IMR-90 (cell line): ENCODE measurements at regions not wholly inside any gene's neighbourhood (a gene's known extent, or its start where the extent isn't known, plus 50 kb on each side); places are given as distances from the start of the nearest gene placed in this dataset.
A peak's percentile ranks its signal among the peaks of the same experiment; 100 is the strongest.

Experiments
- ATAC-seq: fragments of 200-7000 bp; cut with Tn5 transposase; 2 replicates; pipeline ENCODE4 v1.9.1; 2020; ENCODE audit warnings: low read depth, mild to moderate bottlenecking, moderate library complexity
- BruUV-seq: library from RNA; stranded (reverse); fragments of 400-500 nt; replicated peaks from 2 replicates; lab custom pipeline; 2021; lab: Mats Ljungman, UMichigan
- CTCF ChIA-PET: fragments of 300-600 bp; formaldehyde crosslinking; extraction: SDS; loops from one replicate; lab custom pipeline; 2021; ENCODE audit warnings: antibody characterized with exemption; lab: Yijun Ruan, JAX
- POLR2A ChIA-PET: fragments of 300-600 bp; sonication (Branson Sonifier 250); formaldehyde crosslinking; loops from one replicate; lab custom pipeline; 2022; ENCODE audit warnings: antibody characterized with exemption; ENCODE audit not compliant: unreplicated experiment; lab: Charles Lee
- DNase-seq: peaks from one replicate; pipeline ENCODE4 v3.0.0; 2013
- H2AFZ ChIP-seq: replicated peaks from 2 replicates; pipeline ENCODE3; 2013; ENCODE audit warnings: low read length, mild to moderate bottlenecking; ENCODE audit not compliant: poor library complexity
- H2AK5ac ChIP-seq: 2 replicates; pipeline ENCODE4 v1.6.1; 2013; ENCODE audit warnings: low read depth, low read length, inconsistent platforms
- H2AK9ac ChIP-seq: replicated peaks from 2 replicates; pipeline ENCODE3; 2013; ENCODE audit warnings: mild to moderate bottlenecking, low read depth, low read length, moderate library complexity; ENCODE audit not compliant: poor library complexity
- H2BK120ac ChIP-seq: 2 replicates; pipeline ENCODE4 v1.6.1; 2013; ENCODE audit warnings: low read depth, low read length, inconsistent platforms
- H2BK15ac ChIP-seq: 3 replicates; pipeline ENCODE4 v1.6.1; 2013; ENCODE audit warnings: low read depth, low read length, inconsistent platforms
- H2BK20ac ChIP-seq: 2 replicates; pipeline ENCODE4 v1.6.1; 2013; ENCODE audit warnings: low read depth, mild to moderate bottlenecking, inconsistent platforms, low read length, moderate library complexity
- H2BK5ac ChIP-seq: 2 replicates; pipeline ENCODE4 v1.6.1; 2013; ENCODE audit warnings: mild to moderate bottlenecking, low read depth, low read length, inconsistent platforms; ENCODE audit not compliant: poor library complexity, severe bottlenecking
- H3K14ac ChIP-seq: replicated peaks from 2 replicates; pipeline ENCODE4 v1.6.1; 2013; ENCODE audit warnings: low read depth, low read length, inconsistent platforms
- H3K18ac ChIP-seq: 2 replicates; pipeline ENCODE4 v1.6.1; 2013; ENCODE audit warnings: low read depth, low read length, control low read depth
- H3K23ac ChIP-seq: 2 replicates; pipeline ENCODE4 v1.6.1; 2013; ENCODE audit warnings: low read depth, low read length, inconsistent platforms
- H3K27ac ChIP-seq: 2 replicates; pipeline ENCODE4 v1.5.1; 2013; ENCODE audit warnings: mild to moderate bottlenecking, control low read depth, low read length; ENCODE audit not compliant: insufficient read depth
- H3K27me3 ChIP-seq: 2 replicates; pipeline ENCODE4 v1.6.1; 2013; ENCODE audit warnings: low read length; ENCODE audit not compliant: control insufficient read depth, insufficient read depth
- H3K36me3 ChIP-seq: 2 replicates; pipeline ENCODE4 v1.6.1; 2013; ENCODE audit warnings: low read length, mixed read lengths; ENCODE audit not compliant: control insufficient read depth, insufficient read depth
- H3K4ac ChIP-seq: 2 replicates; pipeline ENCODE4 v1.6.1; 2013; ENCODE audit warnings: low read depth, low read length, inconsistent platforms
- H3K4me1 ChIP-seq: 2 replicates; pipeline ENCODE4 v1.6.1; 2013; ENCODE audit warnings: low read length, mixed read lengths; ENCODE audit not compliant: control insufficient read depth, insufficient read depth
- H3K4me2 ChIP-seq: 2 replicates; pipeline ENCODE4 v1.6.1; 2013; ENCODE audit warnings: low read depth, mild to moderate bottlenecking, control low read depth, low read length, moderate library complexity
- H3K4me3 ChIP-seq: 2 replicates; pipeline ENCODE4 v1.5.1; 2013; ENCODE audit warnings: low read depth, mild to moderate bottlenecking, control low read depth, low read length, moderate library complexity; ENCODE audit not compliant: insufficient read depth
- H3K56ac ChIP-seq: 2 replicates; pipeline ENCODE4 v1.6.1; 2013; ENCODE audit warnings: low read length, inconsistent platforms; ENCODE audit not compliant: insufficient read depth; ENCODE audit errors: extremely low read depth
- H3K79me1 ChIP-seq, 2 experiments: 2 replicates each; pipeline ENCODE4 v1.6.1; 2013; ENCODE audit warnings: low read length in 2 of 2, inconsistent platforms in 1 of 2, low read depth in 1 of 2
- H3K9ac ChIP-seq: 2 replicates; pipeline ENCODE4 v1.6.1; 2013; ENCODE audit warnings: low read depth, low read length, control low read depth
- H3K9me1 ChIP-seq: 2 replicates; pipeline ENCODE4 v1.6.1; 2013; ENCODE audit warnings: low read length, inconsistent platforms; ENCODE audit not compliant: insufficient read depth
- H3K9me3 ChIP-seq: 2 replicates; pipeline ENCODE4 v1.6.1; 2013; ENCODE audit warnings: low read length; ENCODE audit not compliant: control insufficient read depth, insufficient read depth
- H4K20me1 ChIP-seq: 2 replicates; pipeline ENCODE4 v1.6.1; 2013; ENCODE audit warnings: low read length, inconsistent platforms; ENCODE audit not compliant: insufficient read depth
- H4K5ac ChIP-seq: 2 replicates; pipeline ENCODE4 v1.6.1; 2013; ENCODE audit warnings: mild to moderate bottlenecking, low read depth, low read length, control low read depth
- H4K8ac ChIP-seq, 2 experiments: 2 replicates each; pipeline ENCODE4 v1.6.1; 2013; ENCODE audit warnings: low read depth in 2 of 2, low read length in 2 of 2, control low read depth in 1 of 2, inconsistent platforms in 1 of 2
- H4K91ac ChIP-seq: 2 replicates; pipeline ENCODE4 v1.6.1; 2013; ENCODE audit warnings: low read depth, low read length, inconsistent platforms; ENCODE audit not compliant: insufficient read depth
- BHLHE40 ChIP-seq: fragments of 150-350 bp; IDR thresholded peaks from 2 replicates; pipeline ENCODE4 v1.6.1; 2016; ENCODE audit warnings: mild to moderate bottlenecking, low read depth, low read length
- CHD1 ChIP-seq: IDR thresholded peaks from 2 replicates; pipeline ENCODE4 v1.6.1; 2012; ENCODE audit warnings: low read depth, low read length, improper control_type of control experiment
- CTCF ChIP-seq: conservative IDR thresholded peaks from 2 replicates; pipeline ENCODE4 v1.5.1; 2012; ENCODE audit warnings: mild to moderate bottlenecking, low read depth, low read length, improper control_type of control experiment
- NFE2L2 ChIP-seq: fragments of 150-350 bp; IDR thresholded peaks from 2 replicates; pipeline ENCODE4 v1.6.1; 2016; ENCODE audit warnings: low read depth, mild to moderate bottlenecking, low read length
- POLR2A ChIP-seq: IDR thresholded peaks from 2 replicates; pipeline ENCODE4 v1.6.1; 2012; ENCODE audit warnings: mild to moderate bottlenecking, low read depth, low read length
- RAD21 ChIP-seq: IDR thresholded peaks from 2 replicates; pipeline ENCODE4 v1.6.1; 2012; ENCODE audit warnings: low read length, improper control_type of control experiment
- RFX5 ChIP-seq: IDR thresholded peaks from 2 replicates; pipeline ENCODE4 v1.8.0; 2012; ENCODE audit warnings: low read depth, mild to moderate bottlenecking, low read length, moderate library complexity
- SMC3 ChIP-seq: fragments of 150-350 bp; IDR thresholded peaks from 2 replicates; pipeline ENCODE4 v1.6.1; 2016; ENCODE audit warnings: low read depth, mild to moderate bottlenecking, antibody characterized with exemption, low read length, moderate library complexity
- WGBS, 2 experiments: methylation state at CpG; one replicate each; pipeline versions ENCODE4 v1.1.5 to v1.1.7; 2013; ENCODE audit warnings: missing lambda C conversion rate in 2 of 2; ENCODE audit not compliant: insufficient read length in 1 of 2; ENCODE audit errors: extremely low coverage in 2 of 2; 5-methylcytosine and 5-hydroxymethylcytosine counted together
- dilution Hi-C: fragments of 300-500 bp; cut with HindIII; formaldehyde crosslinking; loops from one replicate; pipeline ENCODE4 v1.14.3; 2018; ENCODE audit warnings: low sequenced_read_pairs; ENCODE audit not compliant: unreplicated experiment
- in situ Hi-C: fragments of 300-500 bp; cut with MboI; formaldehyde crosslinking; loops from 3 replicates; pipeline ENCODE4 v1.14.3; 2019; ENCODE audit warnings: low sequenced_read_pairs, inconsistent platforms, mixed read lengths
- intact Hi-C: fragments of 100-400 bp; cut with micrococcal nuclease; formaldehyde crosslinking; loops from 2 replicates; pipeline ENCODE4 v1.10.0; 2022

DNA sequence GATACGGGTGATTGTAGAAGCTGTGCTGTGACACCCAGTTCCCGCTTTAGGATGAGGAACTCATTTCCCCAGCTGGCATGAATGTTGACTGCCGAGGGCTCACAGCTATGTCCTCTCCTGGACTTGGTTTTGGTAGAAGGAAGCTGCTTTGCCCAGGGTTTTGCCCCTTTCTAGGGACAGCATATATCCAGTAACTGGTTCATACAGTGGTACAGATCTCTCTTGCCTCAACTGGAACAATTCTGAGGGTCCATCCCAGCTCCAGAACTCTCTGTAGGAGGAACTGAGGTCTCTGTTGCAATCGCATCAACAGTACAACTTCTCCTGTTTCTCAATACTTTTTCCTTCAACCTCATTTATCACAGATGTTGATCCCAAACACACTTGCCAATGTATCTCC lies 54.5 kb upstream of the FNDC3B start:
- Histone ChIP-seq H2BK5ac (peak overlapping the region; percentile 21), H3K79me1 (no peaks in the 10 kb centered on the region), H4K8ac (peak overlapping the region; percentile 24 to 30; a peak in 1 of 4 replicates), H4K5ac (peak overlapping the region; percentile 65), H3K9me3 (no peaks in the 10 kb centered on the region), H2AK9ac (no peak overlapping the region), H3K56ac (no peak overlapping the region), H2AK5ac (peak overlapping the region; percentile 67; the same call in 1 of the 2 replicates), H3K4me2 (no peak overlapping the region), H3K4ac (peak overlapping the region; percentile 26), H2BK120ac (peak overlapping the region; percentile 14; the same call in 1 of the 2 replicates), H3K36me3 (no peaks in the 10 kb centered on the region), H3K14ac (0 out of 2 replicates have a peak overlapping the region, but pooled peaks have one; percentile 5), H4K20me1 (no peaks in the 10 kb centered on the region), H3K27ac (0 out of 2 replicates have a peak overlapping the region, but pooled peaks have one; percentile 20), H3K18ac (peak overlapping the region; percentile 64), H2BK15ac (peak overlapping the region; percentile 98; the same call in 2 of the 3 replicates), H3K9ac (no peak overlapping the region), H2AFZ (no peak overlapping the region), H3K23ac (no peak overlapping the region), H3K4me1 (peaks cover 10% of the 10 kb centered on the region), H3K27me3 (no peaks in the 10 kb centered on the region), H3K4me3 (no peak overlapping the region), H2BK20ac (peak overlapping the region; percentile 84), H4K91ac (peak overlapping the region; percentile 29), H3K9me1 (peaks cover 5% of the 10 kb centered on the region; the same call in 1 of the 2 replicates)
- DNase-seq, result no peak
- no peak for TF ChIP-seq NFE2L2
- no peak for TF ChIP-seq POLR2A
- TF ChIP-seq CHD1, result no peak
- TF ChIP-seq CTCF, result no peak
- no peak for TF ChIP-seq RAD21
- TF ChIP-seq RFX5, result no peak
- no peak for TF ChIP-seq BHLHE40
- no peak for TF ChIP-seq SMC3
- ATAC-seq, result no peak
- dilution Hi-C loops, result no loop called here
- intact Hi-C loops, result no loop called here
- POLR2A ChIA-PET, result no interaction called here
- no TSS peak for BruUV-seq
- CTCF ChIA-PET, result interaction anchor here (1.1 kb wide), 1 partner anchor 10 kb away, joined by 3 read pairs; no protein-coding TSS in a partner anchor
- in situ Hi-C loops, result no loop called here
- no CpG with 5 or more reads among the region's 4 CpGs for WGBS, 2 experiments
